AG09319 (cell line): ENCODE measurements at regions not wholly inside any gene's neighbourhood (a gene's known extent, or its start where the extent isn't known, plus 50 kb on each side); places are given as distances from the start of the nearest gene placed in this dataset.

Source experiments
- DNase-seq: peaks from one replicate; pipeline ENCODE4 v3.0.0-alpha.2; 2010; ENCODE audit warnings: low read depth; ENCODE audit errors: extremely low read depth
- TF ChIP-seq, protein P1 (sequence below): IDR thresholded peaks from 2 replicates; pipeline ENCODE4 v1.5.1; 2011; ENCODE audit warnings: low read depth, mild to moderate bottlenecking, inconsistent platforms, low read length, moderate library complexity

DNA sequence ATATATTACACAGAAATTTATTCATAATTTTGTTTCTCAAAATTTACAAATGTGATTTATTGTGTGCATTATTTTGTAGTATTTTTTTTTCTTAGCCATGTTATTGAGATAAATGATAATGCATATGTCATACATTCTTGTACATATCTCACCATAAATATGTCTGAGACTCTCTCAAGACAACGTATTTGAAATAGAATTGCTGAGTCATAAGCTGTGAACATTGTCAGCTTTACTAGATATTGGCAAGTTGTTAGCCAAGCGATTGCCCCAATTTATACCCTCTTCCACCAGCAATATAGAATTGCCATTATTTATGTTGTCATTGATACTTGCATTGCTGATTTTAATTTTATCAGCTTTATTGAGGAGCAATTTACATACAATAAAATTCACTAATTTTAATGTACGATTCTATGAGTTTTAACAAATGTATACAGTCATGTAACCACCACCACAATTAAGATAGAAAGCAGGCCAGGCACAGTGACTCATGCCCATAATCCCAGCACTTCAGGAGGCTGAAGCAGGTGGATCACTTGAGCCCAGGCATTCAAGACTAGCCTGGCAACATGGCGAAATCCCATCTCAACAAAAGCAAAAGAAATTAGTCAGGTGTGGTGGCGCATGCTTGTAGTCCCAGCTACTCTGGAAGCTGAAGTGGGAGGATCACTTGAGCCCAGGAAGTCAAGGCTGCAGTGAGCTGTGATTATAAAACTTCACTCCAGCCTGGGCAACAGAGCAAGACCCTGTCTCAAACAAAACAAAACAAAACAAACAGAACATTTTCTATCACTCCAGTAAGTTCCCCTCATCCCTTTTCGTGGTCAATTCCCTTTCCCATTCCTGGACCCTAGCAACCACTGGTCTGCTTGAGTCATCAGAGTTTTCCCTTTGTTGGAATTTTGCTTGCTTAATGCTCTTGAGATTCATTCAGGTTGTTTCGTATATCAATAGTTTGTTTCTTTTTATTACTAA, 373.1 kb downstream of the MFSD1 start:
- DNase-seq = no peak

DNA sequence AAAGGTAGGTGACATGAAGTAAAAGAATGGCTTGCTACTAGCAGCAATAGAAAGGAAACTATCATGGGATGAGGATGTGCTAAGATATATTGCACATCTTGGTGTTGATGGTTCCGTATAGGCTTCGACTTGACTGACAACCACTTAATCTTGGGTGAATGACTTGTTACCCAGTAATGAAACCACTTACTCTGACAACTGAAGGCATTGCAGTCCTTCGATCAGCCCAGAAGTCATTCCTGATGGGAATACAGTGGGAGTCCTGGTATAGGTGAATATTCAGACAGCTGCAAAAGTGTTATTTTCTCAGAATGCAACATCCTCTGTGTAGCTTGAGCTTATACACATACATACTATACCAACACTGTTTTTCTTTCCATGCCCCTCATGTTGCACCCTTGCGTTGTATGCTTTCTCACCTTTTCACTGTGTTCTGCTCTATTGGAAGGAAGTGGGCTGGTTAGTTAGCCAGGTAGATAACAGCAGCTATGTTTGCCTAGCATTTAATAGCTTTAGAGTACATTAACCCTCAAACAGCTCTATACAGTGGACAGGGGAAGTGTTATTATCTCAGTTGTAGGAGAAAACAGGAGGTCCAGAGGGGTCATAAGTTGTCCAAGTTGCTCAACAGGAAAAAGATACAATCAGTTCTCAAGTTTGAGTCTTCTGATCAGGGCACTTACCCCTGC, 376.5 kb downstream of the MFSD1 start:
- no peak for DNase-seq

More for the DNA sequence above, 373.1 kb downstream of the MFSD1 start:
- TF ChIP-seq, protein P1, sequence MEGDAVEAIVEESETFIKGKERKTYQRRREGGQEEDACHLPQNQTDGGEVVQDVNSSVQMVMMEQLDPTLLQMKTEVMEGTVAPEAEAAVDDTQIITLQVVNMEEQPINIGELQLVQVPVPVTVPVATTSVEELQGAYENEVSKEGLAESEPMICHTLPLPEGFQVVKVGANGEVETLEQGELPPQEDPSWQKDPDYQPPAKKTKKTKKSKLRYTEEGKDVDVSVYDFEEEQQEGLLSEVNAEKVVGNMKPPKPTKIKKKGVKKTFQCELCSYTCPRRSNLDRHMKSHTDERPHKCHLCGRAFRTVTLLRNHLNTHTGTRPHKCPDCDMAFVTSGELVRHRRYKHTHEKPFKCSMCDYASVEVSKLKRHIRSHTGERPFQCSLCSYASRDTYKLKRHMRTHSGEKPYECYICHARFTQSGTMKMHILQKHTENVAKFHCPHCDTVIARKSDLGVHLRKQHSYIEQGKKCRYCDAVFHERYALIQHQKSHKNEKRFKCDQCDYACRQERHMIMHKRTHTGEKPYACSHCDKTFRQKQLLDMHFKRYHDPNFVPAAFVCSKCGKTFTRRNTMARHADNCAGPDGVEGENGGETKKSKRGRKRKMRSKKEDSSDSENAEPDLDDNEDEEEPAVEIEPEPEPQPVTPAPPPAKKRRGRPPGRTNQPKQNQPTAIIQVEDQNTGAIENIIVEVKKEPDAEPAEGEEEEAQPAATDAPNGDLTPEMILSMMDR = no peak

DNA sequence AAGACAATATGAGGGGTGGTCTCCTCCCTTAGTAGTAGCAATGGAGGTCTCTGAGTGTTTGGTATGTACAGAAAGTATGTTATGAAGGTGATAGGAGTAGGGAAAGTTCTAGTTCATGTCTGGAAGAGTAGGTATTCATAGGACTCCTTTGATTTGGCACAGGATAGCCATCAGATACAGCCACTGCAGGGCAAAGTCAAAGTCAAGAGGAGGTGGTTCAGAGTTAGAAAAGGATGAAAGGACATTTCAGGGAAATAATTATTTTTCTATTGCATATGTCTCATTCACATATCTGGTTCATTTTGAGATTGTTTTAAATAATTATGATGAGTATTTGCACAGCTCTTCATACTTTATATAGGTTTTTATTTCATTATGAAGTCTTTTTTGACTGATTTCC, 381.1 kb downstream of the MFSD1 start:
- TF ChIP-seq, protein P1 = no peak
- DNase-seq = no peak

More for the DNA sequence above, 376.5 kb downstream of the MFSD1 start:
- TF ChIP-seq, protein P1 = no peak

DNA sequence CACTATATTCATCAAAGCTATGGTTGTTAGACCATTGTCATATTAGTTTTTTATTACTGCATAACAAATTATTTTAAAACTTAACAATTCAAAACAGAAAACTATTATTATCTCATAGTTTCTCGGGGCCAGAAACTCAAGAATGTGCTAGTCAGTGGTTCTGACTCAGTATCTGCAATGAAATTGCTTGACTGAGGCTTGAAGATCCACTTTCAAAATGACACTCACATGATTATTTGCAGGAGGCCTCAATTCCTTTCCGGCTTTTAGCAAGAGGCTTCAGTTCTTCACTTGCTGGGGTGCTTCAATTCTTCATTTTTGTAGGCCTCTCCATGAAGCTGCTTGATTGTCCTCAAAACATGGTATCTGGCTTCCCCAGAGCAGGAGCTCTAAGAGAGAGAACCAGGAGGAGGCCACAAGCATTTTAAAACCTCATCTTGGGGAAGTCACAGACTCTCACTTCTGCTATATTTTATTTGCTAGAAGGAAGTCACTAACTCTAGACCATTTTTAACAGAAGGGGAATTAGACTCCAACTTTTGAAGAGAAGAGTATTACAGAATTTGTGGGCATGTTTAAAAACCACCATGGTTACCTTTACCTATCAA, 383.7 kb downstream of the MFSD1 start:
- DNase-seq = no peak

DNA sequence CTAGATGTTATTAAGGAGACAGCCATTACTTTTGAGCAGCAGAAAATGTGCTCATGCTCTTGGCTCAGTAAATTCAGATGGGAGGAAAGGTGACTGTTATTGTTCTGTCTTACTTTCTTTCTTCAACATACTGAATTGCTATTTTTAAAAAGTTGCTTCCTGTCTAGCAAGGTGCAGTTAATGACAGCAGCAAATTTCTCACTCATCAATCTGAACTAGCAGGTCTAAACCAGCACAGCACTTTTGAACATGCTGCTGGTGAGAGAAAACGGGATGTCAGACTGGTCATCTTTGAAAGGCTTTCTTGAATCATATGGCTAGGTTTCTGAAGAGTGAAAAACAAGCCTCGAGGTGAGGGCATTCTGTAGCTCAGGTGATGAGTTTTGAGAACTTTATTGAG, 384.7 kb downstream of the MFSD1 start:
- TF ChIP-seq, protein P1 = no peak
- no peak for DNase-seq

More for the DNA sequence above, 383.7 kb downstream of the MFSD1 start:
- TF ChIP-seq, protein P1 = no peak

DNA sequence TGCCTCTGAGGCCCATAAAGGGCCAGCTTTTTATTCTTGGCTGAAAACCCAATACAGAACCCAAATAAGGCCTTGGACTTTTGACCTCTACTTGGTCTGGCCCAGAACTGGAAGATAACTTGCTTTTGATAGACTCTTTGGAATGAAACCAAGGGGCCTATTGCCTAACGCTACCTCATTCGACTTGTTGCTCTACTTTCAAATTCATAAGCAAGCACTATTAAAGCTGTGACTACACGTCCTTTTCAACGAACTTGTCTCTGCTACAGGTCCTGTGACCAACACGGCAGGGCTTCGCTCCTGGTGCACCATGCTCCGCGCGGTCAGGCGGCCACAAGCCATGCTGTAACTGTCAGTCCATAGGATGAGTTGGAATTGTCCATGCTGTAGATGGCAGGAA, 385.4 kb downstream of the MFSD1 start:
- DNase-seq = no peak

More for the DNA sequence above, 385.4 kb downstream of the MFSD1 start:
- TF ChIP-seq, protein P1 = no peak
